Retinal pigment epithelial cell (primary cell): ENCODE measurements at regions not wholly inside any gene's neighbourhood (a gene's known extent, or its start where the extent isn't known, plus 50 kb on each side); places are given as distances from the start of the nearest gene placed in this dataset.
A peak's percentile ranks its signal among the peaks of the same experiment; 100 is the strongest.

Source experiments
- DNase-seq: peaks from one replicate; pipeline ENCODE4 v3.0.0-alpha.2; 2010; ENCODE audit warnings: low read depth
- H3K4me3 ChIP-seq: 2 replicates; pipeline ENCODE4 v1.5.1; 2011; ENCODE audit warnings: mild to moderate bottlenecking, low read length, control low read depth, moderate library complexity
- CTCF ChIP-seq: conservative IDR thresholded peaks from 2 replicates; pipeline ENCODE4 v1.5.1; 2011; ENCODE audit warnings: low read depth, low read length, control low read depth, inconsistent platforms

GRCh38 chr3:25084016-25084415, 344.0 kb upstream of the RARB start:
- H3K4me3 ChIP-seq = no peak overlapping the region
- DNase-seq = no peak

GRCh38 chr3:25086721-25087120, 341.3 kb upstream of the RARB start:
- no peak for TF ChIP-seq CTCF
- no peak for DNase-seq
- no peak overlapping the region for H3K4me3 ChIP-seq

More at GRCh38 chr3:25084016-25084415, 344.0 kb upstream of the RARB start:
- no peak for TF ChIP-seq CTCF

- H3K4me3 ChIP-seq = no peak overlapping the region
- no peak for TF ChIP-seq CTCF
- DNase-seq = no peak
These were observed 339.8 kb upstream of the RARB start for GRCh38 chr3:25088284-25088683.

GRCh38 chr3:25090698-25091453, 337.2 kb upstream of the RARB start:
- TF ChIP-seq CTCF = no peak
- H3K4me3 ChIP-seq = no peak overlapping the region
- DNase-seq = no peak

- DNase-seq = no peak
- H3K4me3 ChIP-seq = no peak overlapping the region
- TF ChIP-seq CTCF = no peak
These were observed 336.1 kb upstream of the RARB start for GRCh38 chr3:25091934-25092333.

- H3K4me3 ChIP-seq = no peak overlapping the region
- peak; percentile 41 for TF ChIP-seq CTCF
- peak; percentile 23 for DNase-seq
These were observed 333.0 kb upstream of the RARB start for GRCh38 chr3:25094932-25095685.

GRCh38 chr3:25096536-25096935, 331.5 kb upstream of the RARB start:
- no peak for TF ChIP-seq CTCF
- no peak for DNase-seq
- no peak overlapping the region for H3K4me3 ChIP-seq
